ENCODE measurements at regions not wholly inside any gene's neighbourhood (a gene's known extent, or its start where the extent isn't known, plus 50 kb on each side); places are given as distances from the start of the nearest gene placed in this dataset.
A peak's percentile ranks its signal among the peaks of the same experiment; 100 is the strongest.

GRCh38 chr2:575030-575726, 102.0 kb downstream of the TMEM18 start:
- no peak for DNase-seq

GRCh38 chr2:573805-574392, 103.3 kb downstream of the TMEM18 start:
- DNase-seq = no peak

- DNase-seq = no peak
These were observed 104.2 kb downstream of the TMEM18 start for GRCh38 chr2:573025-573424.

- DNase-seq = no peak
These were observed 107.5 kb downstream of the TMEM18 start for GRCh38 chr2:569681-570080.

- DNase-seq = no peak
These were observed 108.5 kb downstream of the TMEM18 start for GRCh38 chr2:568639-569235.

- no peak for DNase-seq
These were observed 109.2 kb downstream of the TMEM18 start for GRCh38 chr2:567865-568638.

- no peak for DNase-seq
These were observed 109.7 kb downstream of the TMEM18 start for GRCh38 chr2:567496-567864.

GRCh38 chr2:566379-567313, 110.6 kb downstream of the TMEM18 start:
- DNase-seq = no peak

- no peak for DNase-seq
These were observed 112.6 kb downstream of the TMEM18 start for GRCh38 chr2:564471-565181.

- no peak for DNase-seq
These were observed 113.7 kb downstream of the TMEM18 start for GRCh38 chr2:563512-563911.

- DNase-seq = no peak
These were observed 114.5 kb downstream of the TMEM18 start for GRCh38 chr2:562391-563364.

- DNase-seq = no peak
These were observed 118.3 kb downstream of the TMEM18 start for GRCh38 chr2:558879-559278.

- DNase-seq = no peak
These were observed 118.9 kb downstream of the TMEM18 start for GRCh38 chr2:558302-558642.

- peak in 1 of 5 experiments; percentile 9 for DNase-seq
These were observed 119.4 kb downstream of the TMEM18 start for GRCh38 chr2:557635-558301.

- DNase-seq = no peak
These were observed 120.7 kb downstream of the TMEM18 start for GRCh38 chr2:556485-556884.

GRCh38 chr2:555164-555922, 121.9 kb downstream of the TMEM18 start:
- no peak for DNase-seq

- DNase-seq = no peak
These were observed 122.8 kb downstream of the TMEM18 start for GRCh38 chr2:554444-554843.

- DNase-seq = no peak
These were observed 124.3 kb downstream of the TMEM18 start for GRCh38 chr2:552906-553305.

GRCh38 chr2:551621-552020, 125.6 kb downstream of the TMEM18 start:
- no peak for DNase-seq

All from T-helper 2 cell (primary cell).